NT2/D1 (cell line): ENCODE measurements at regions not wholly inside any gene's neighbourhood (a gene's known extent, or its start where the extent isn't known, plus 50 kb on each side); places are given as distances from the start of the nearest gene placed in this dataset.

Experiments used
- SUZ12 ChIP-seq: IDR thresholded peaks from 2 replicates; pipeline ENCODE4 v1.6.1; 2011; ENCODE audit not compliant: insufficient read length, insufficient read depth; ENCODE audit errors: extremely low read depth
- YY1 ChIP-seq: IDR thresholded peaks from 2 replicates; pipeline ENCODE4 v1.6.1; 2011; ENCODE audit not compliant: insufficient read length, insufficient read depth

- no peak for TF ChIP-seq YY1
- no peak for TF ChIP-seq SUZ12
Observed at GRCh38 chr21:23718446-23719285, 1888.6 kb downstream of the MRPL39 start.
